H1 (cell line): ENCODE measurements at regions not wholly inside any gene's neighbourhood (a gene's known extent, or its start where the extent isn't known, plus 50 kb on each side); places are given as distances from the start of the nearest gene placed in this dataset.

ENCODE experiments used
- ATF3 ChIP-seq: IDR thresholded peaks from 2 replicates; pipeline ENCODE4 v1.6.1; 2011; ENCODE audit warnings: low read depth, mild to moderate bottlenecking, low read length; ENCODE audit not compliant: insufficient read depth
- CEBPB ChIP-seq: IDR thresholded peaks from 2 replicates; pipeline ENCODE4 v1.6.1; 2012; ENCODE audit warnings: low read depth, low read length
- CHD7 ChIP-seq: fragments of 300-600 bp; sonication (generic); IDR thresholded peaks from 2 replicates; pipeline ENCODE4 v1.7.1; 2012; ENCODE audit warnings: low read length, moderate library complexity, mild to moderate bottlenecking, inconsistent platforms; ENCODE audit not compliant: insufficient replicate concordance
- SAP30 ChIP-seq: fragments of 300-600 bp; sonication (generic); IDR thresholded peaks from 2 replicates; pipeline ENCODE4 v1.7.1; 2012; ENCODE audit warnings: low read length, moderate library complexity, mild to moderate bottlenecking, inconsistent platforms; ENCODE audit not compliant: insufficient read depth, insufficient replicate concordance
- SRF ChIP-seq: IDR thresholded peaks from 2 replicates; pipeline ENCODE4 v1.6.1; 2011; ENCODE audit warnings: mild to moderate bottlenecking, low read depth, low read length, moderate library complexity
- TAF1 ChIP-seq: IDR thresholded peaks from 2 replicates; pipeline ENCODE4 v1.6.1; 2011; ENCODE audit warnings: mild to moderate bottlenecking, low read depth, low read length
- TAF7 ChIP-seq: optimal IDR thresholded peaks from 2 replicates; pipeline ENCODE3; 2011; ENCODE audit warnings: low read depth, mild to moderate bottlenecking, inconsistent platforms, low read length, moderate library complexity, borderline replicate concordance

GRCh38 chr14:30223385-30223785 lies 295.7 kb upstream of the PRKD1 start (continued):
- TF ChIP-seq CHD7 (no peak), TAF1 (no peak), ATF3 (no peak), TAF7 (no peak), CEBPB (no peak), SRF (no peak), SAP30 (no peak)
